Esophagus (tissue), 2 donors: ENCODE measurements at regions not wholly inside any gene's neighbourhood (a gene's known extent, or its start where the extent isn't known, plus 50 kb on each side); places are given as distances from the start of the nearest gene placed in this dataset.
A peak's percentile ranks its signal among the peaks of the same experiment; 100 is the strongest.

Experiments
- H3K27ac ChIP-seq, 2 donors: one replicate each; pipeline ENCODE4 v1.5.1; 2013; ENCODE audit warnings: low read depth in 2 of 2, mild to moderate bottlenecking in 2 of 2, inconsistent platforms in 1 of 2, low read length in 1 of 2, moderate library complexity in 1 of 2
- H3K27me3 ChIP-seq, 2 donors: one replicate each; pipeline ENCODE4 v1.6.1; 2013; ENCODE audit warnings: low read length in 2 of 2, control low read depth in 1 of 2, mild to moderate bottlenecking in 1 of 2; ENCODE audit not compliant: insufficient read depth in 2 of 2, control insufficient read depth in 1 of 2
- H3K36me3 ChIP-seq, 2 donors: one replicate each; pipeline ENCODE4 v1.6.1; 2013; ENCODE audit warnings: low read length in 1 of 2; ENCODE audit not compliant: control insufficient read depth in 2 of 2, insufficient read depth in 2 of 2
- H3K4me1 ChIP-seq, 2 donors: one replicate each; pipeline ENCODE4 v1.6.1; 2013; ENCODE audit warnings: low read length in 1 of 2; ENCODE audit not compliant: control insufficient read depth in 2 of 2, insufficient read depth in 2 of 2
- H3K4me3 ChIP-seq, 2 donors: one replicate each; pipeline ENCODE4 v1.5.1; 2013; ENCODE audit warnings: low read length in 2 of 2, mild to moderate bottlenecking in 2 of 2, low read depth in 1 of 2, moderate library complexity in 1 of 2
- H3K9me3 ChIP-seq, 2 donors: one replicate each; pipeline ENCODE4 v1.6.1; 2013; ENCODE audit warnings: mild to moderate bottlenecking in 2 of 2, low read depth in 1 of 2, low read length in 1 of 2, moderate library complexity in 1 of 2; ENCODE audit not compliant: control insufficient read depth in 2 of 2, insufficient read depth in 1 of 2
- WGBS, 2 donors: extraction: QIAGEN DNeasy Blood & Tissue Kit; methylation state at CpG; one replicate each; pipeline ENCODE4 v1.1.7; 2013; 5-methylcytosine and 5-hydroxymethylcytosine counted together
- donor health status: healthy with polysubstance abuse.
- donor health status: Bipolar disorder and iron deficiency.

DNA sequence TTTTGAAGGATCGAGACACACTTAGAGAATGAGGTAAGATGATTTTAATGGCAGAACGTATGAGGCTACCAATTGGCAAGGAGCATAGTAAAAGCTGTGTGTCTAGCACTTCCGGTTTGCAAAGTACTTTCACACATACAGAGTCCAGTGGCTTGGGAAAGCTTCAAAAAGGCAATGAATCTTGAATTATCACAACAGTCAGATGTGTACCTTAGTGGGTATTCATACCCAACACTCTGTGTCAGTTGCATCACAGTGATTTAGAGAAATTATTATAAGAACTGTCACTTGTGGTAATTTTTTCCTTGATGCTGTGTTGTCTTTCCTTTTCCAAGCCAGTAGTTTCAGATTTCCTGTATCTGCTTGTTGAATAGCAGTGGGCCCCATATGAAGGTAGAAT lies 424.1 kb downstream of the PCNX1 start:
- Histone ChIP-seq H3K4me3 (no peak overlapping the region), H3K36me3 (no peaks in the 10 kb centered on the region), H3K4me1 (peaks cover 0 to 3% of the 10 kb centered on the region in 2 donors), H3K27me3 (no peaks in the 10 kb centered on the region), H3K27ac (no peak overlapping the region), H3K9me3 (no peaks in the 10 kb centered on the region)
- 63 to 66% methylated on average over 3 of the region's 3 CpGs for WGBS, 2 donors

DNA sequence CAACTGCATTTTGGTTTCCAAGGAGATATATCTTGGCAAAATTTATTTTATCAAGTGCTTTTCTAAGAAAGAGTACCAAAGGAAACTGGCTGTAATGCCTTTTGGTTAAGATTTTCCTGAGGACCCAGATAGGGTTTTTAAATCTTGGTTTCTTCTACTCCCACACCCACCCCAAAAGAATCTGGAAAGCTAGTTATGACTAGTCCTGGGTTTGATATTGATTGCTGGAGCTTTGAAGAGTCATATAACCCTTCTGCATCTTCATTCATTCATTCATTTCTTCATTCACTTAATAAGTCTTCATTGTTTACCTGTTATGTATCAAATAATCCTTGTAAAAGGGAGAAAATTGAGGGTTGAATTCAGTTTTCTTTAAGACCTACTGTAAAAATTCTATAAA lies 425.2 kb downstream of the PCNX1 start:
- Histone ChIP-seq H3K36me3 (no peaks in the 10 kb centered on the region), H3K4me1 (peaks cover 0 to 3% of the 10 kb centered on the region in 2 donors), H3K9me3 (no peaks in the 10 kb centered on the region), H3K27ac (no peak overlapping the region), H3K27me3 (no peaks in the 10 kb centered on the region), H3K4me3 (no peak overlapping the region)

DNA sequence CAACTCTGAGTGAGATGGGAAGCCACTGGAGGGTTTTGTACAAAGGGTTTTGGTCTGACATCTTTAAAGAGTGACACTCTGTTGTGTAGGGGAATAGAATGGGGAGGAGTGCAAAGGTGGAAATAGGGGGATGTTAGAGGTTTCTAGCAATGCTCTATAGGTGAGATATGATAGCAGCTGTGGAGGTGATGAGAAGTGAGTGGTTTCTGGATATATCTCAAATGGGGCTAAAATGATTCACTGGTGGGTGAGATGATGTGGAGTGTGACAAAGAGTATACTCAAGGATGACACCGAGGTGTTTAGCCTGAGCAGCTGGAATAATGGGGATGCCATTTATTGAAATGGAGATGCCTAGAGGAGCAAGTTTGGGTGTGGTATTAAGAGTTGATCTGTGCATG lies 426.4 kb downstream of the PCNX1 start:
- WGBS, 2 donors, result 85 to 92% methylated on average over 1 of the region's 1 CpG
- H3K9me3 ChIP-seq, result no peaks in the 10 kb centered on the region

DNA sequence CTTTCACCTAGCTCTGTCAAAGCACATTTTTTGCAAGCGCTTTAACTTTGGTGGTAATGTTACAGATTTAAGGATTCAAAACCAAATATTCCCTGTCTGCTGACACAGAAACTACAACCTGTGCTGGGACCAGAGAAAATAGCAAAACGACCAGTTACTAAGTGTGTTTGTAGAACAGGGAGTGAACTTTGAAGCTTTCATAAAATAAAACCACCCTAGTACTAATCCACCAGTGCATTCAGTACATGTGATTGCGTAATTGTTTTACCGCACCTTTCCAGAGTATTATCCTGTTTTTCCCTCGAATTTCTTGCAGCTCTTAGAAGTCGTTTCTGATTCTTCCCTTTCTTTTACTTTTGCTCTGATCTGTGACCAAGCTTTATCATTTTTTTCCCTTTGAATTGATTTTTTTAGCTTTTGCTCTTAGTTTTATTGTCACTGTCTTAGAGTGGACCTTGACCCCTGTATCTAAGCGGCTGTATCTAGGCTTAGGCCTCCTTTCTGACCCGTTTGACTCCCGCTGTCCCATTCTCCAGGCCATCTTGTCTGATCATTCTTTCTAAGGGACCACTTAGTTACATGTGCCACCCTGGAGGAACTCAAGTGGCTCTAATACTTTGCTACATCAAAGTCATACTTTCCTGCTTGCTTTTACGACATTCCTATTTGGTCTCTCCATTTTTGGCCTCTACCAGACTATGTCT lies 429.4 kb downstream of the PCNX1 start:
- WGBS, 2 donors, result 74 to 76% methylated on average over 10 of the region's 10 CpGs
- H3K4me1 ChIP-seq, result peaks cover 0 to 2% of the 10 kb centered on the region in 2 donors
- no peak overlapping the region for H3K4me3 ChIP-seq
- H3K9me3 ChIP-seq, result no peaks in the 10 kb centered on the region
- peak overlapping the region in 1 of 2 donors; percentile 85 for H3K27ac ChIP-seq
- H3K27me3 ChIP-seq, result no peaks in the 10 kb centered on the region
- H3K36me3 ChIP-seq, result no peaks in the 10 kb centered on the region

More for the DNA sequence above, 426.4 kb downstream of the PCNX1 start:
- Histone ChIP-seq H3K36me3 (no peaks in the 10 kb centered on the region), H3K4me3 (no peak overlapping the region), H3K27ac (no peak overlapping the region), H3K4me1 (peaks cover 0 to 6% of the 10 kb centered on the region in 2 donors), H3K27me3 (no peaks in the 10 kb centered on the region)

DNA sequence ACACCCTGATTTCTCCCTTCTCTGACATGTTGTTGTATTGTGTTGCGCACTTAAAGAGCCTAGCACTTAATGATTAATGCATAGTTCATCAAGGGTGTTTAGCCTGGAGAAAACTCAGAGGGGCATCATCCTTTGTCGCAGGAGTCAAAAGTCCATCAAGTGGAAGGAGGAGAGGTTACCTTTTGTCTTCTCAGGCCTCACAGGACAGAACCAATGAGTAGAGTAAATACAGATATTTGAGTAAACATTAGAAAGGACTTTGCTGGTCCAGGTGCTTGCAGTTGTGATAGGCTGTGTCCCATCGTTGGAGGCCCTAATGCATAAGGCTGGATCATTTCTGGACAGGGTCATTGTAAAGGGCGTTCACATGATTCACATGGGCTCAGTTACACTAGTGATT lies 430.9 kb downstream of the PCNX1 start:
- Histone ChIP-seq H3K9me3 (no peaks in the 10 kb centered on the region), H3K36me3 (no peaks in the 10 kb centered on the region), H3K27me3 (no peaks in the 10 kb centered on the region), H3K4me1 (peaks cover 0 to 2% of the 10 kb centered on the region in 2 donors), H3K27ac (no peak overlapping the region), H3K4me3 (no peak overlapping the region)
- 87 to 88% methylated on average over 4 of the region's 4 CpGs for WGBS, 2 donors

DNA sequence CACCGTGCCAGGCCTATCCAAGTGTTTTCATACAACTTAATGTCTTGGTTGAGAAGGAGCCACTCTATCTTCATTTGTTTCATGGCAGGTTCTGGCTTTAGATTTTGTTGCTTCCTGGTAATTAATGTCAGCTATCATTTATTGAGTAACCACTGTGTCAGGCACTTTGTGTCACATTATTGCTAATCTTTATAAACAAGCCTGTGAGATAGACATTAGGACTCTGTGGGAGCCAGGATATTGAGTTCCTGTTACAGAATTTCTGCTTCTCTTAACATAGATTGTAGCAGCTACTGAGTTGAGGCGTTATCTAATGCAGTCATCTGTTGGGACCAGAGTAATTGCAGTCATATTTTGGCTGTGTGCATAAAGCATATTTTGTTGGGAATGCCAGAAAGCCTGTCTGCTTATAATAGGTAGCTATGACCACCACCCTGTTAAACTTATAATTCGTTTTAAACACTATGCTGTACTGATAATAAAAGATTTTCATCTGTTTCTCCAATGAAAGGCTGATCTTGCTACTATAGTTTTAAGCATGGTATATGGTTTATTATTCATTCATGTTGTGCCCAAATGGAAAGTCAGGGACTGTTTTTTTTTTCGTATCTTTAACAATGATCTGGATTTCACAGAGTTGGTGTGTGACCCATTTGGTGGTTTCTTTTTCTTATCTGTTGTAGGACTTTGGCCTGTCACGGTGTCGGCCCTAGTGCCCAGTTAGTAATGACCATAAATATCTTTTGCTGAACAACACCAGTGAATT lies 432.6 kb downstream of the PCNX1 start:
- H3K27ac ChIP-seq, result no peak overlapping the region
- peaks cover under 1 to 2% of the 10 kb centered on the region in 2 donors for H3K4me1 ChIP-seq
- H3K9me3 ChIP-seq, result no peaks in the 10 kb centered on the region
- H3K36me3 ChIP-seq, result no peaks in the 10 kb centered on the region
- WGBS, 2 donors, result 56 to 77% methylated on average over 6 of the region's 6 CpGs
- H3K27me3 ChIP-seq, result no peaks in the 10 kb centered on the region
- H3K4me3 ChIP-seq, result no peak overlapping the region

DNA sequence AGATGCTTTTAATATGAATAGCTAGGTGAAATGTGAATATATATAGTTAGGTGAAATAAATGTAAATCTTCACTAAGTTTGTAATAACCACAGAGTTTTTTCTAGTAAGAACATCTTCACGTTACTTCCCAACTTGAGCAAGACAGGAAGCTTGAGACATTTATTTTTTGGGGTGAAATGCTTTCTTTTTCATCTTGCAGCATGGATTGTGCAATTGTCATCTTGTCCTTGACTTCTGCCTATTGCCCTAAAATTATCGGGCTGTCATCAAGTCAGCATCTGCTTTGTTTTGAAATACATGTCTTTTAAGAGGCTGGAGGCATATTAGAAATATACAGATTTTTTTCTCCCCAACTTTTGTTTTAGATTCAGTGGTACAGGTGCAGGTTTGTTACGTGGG lies 433.9 kb downstream of the PCNX1 start:
- Histone ChIP-seq H3K4me3 (no peak overlapping the region), H3K4me1 (peaks cover 2 to 3% of the 10 kb centered on the region in 2 donors), H3K36me3 (no peaks in the 10 kb centered on the region), H3K27me3 (no peaks in the 10 kb centered on the region), H3K9me3 (no peaks in the 10 kb centered on the region), H3K27ac (no peak overlapping the region)
- 82 to 94% methylated on average over 3 of the region's 3 CpGs for WGBS, 2 donors

DNA sequence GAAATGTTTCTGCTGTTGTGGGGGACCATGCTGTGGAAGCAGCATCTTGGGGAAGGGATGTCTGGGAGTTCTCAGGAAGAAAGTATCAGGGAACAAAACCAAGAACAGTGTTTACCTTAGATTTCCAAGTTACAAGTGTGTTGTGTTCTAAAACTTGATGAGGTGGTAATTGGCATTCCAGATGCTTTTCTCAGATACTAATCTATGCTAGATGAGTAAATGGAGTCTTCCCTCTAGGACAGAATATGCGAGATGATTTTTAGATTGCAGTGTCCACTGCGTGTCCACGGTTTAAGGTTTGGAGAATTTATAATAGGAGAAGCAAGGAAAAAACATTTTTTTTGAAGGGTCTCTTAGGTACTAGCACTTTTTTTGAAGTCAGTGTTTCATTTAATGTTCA lies 436.5 kb downstream of the PCNX1 start:
- H3K27ac ChIP-seq, result no peak overlapping the region
- no peak overlapping the region for H3K4me3 ChIP-seq
- peaks cover 0 to 3% of the 10 kb centered on the region in 2 donors for H3K4me1 ChIP-seq
- no peaks in the 10 kb centered on the region for H3K36me3 ChIP-seq
- no peaks in the 10 kb centered on the region for H3K27me3 ChIP-seq
- WGBS, 2 donors, result 88 to 95% methylated on average over 3 of the region's 3 CpGs
- H3K9me3 ChIP-seq, result no peaks in the 10 kb centered on the region

DNA sequence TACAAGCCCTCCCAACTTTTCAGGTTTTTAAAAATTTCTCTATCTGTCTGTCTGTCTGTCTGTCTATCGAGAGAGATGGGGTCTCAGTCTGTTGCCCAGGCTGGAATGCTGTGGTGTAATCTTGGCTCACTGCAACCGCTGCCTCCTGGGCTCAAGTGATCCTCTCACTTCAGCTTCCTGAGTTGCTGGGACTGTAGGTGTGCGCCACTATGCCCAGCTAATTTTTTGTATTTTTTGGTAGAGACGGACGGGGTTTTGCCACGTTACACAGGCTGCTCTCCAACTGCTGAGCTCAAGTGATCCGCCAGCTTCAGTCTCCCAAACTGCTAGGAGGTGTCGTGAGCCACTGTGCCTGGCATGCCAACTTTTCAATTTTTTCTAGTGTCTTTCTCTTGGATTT lies 437.2 kb downstream of the PCNX1 start:
- Histone ChIP-seq H3K4me1 (peaks cover 0 to 3% of the 10 kb centered on the region in 2 donors), H3K9me3 (no peaks in the 10 kb centered on the region), H3K4me3 (no peak overlapping the region), H3K27me3 (no peaks in the 10 kb centered on the region), H3K36me3 (no peaks in the 10 kb centered on the region), H3K27ac (no peak overlapping the region)
- WGBS, 2 donors, result 89 to 92% methylated on average over 8 of the region's 8 CpGs

DNA sequence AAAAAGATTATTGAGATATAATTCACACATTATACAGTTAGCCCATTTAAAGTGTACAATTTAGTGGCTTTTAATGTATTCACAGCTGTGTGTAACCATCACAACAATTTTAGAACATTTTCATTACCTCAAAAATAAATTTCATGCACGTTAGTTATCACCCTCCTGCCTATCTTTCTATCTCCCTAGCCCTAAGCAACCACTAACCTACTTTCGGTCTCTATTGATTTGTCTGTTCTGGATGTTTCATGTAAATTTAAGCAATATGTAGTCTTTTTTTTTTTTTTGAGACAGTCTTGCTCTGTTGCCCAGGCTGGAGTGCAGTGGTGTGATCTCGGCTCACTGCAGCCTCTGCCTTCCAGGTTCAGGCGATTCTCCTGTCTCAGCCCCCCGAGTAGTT lies 439.4 kb downstream of the PCNX1 start:
- 90 to 91% methylated on average over 5 of the region's 5 CpGs for WGBS, 2 donors

More for the DNA sequence above, 439.4 kb downstream of the PCNX1 start:
- H3K4me1 ChIP-seq, result peaks cover 0 to 3% of the 10 kb centered on the region in 2 donors
- H3K36me3 ChIP-seq, result no peaks in the 10 kb centered on the region
- no peak overlapping the region for H3K27ac ChIP-seq
- no peaks in the 10 kb centered on the region for H3K9me3 ChIP-seq
- no peaks in the 10 kb centered on the region for H3K27me3 ChIP-seq
- no peak overlapping the region for H3K4me3 ChIP-seq
